PC-3 (cell line): ENCODE measurements at regions not wholly inside any gene's neighbourhood (a gene's known extent, or its start where the extent isn't known, plus 50 kb on each side); places are given as distances from the start of the nearest gene placed in this dataset.

ENCODE experiments used
- ATAC-seq: fragments of 200-7000 bp; cut with Tn5 transposase; 2 replicates; pipeline ENCODE4 v1.9.1; 2020; ENCODE audit warnings: mild to moderate bottlenecking, moderate library complexity
- BruUV-seq: library from RNA; stranded (reverse); fragments of 400-500 nt; replicated peaks from 2 replicates; lab custom pipeline; 2021; lab: Mats Ljungman, UMichigan
- CTCF ChIA-PET: fragments of 300-600 bp; sonication (Branson Sonifier 250); formaldehyde crosslinking; loops from one replicate; lab custom pipeline; 2022; ENCODE audit warnings: antibody characterized with exemption; lab: Charles Lee
- POLR2A ChIA-PET: fragments of 300-600 bp; sonication (Branson Sonifier 250); formaldehyde crosslinking; loops from one replicate; lab custom pipeline; 2022; ENCODE audit warnings: antibody characterized with exemption; ENCODE audit not compliant: unreplicated experiment; lab: Charles Lee
- DNase-seq: peaks from one replicate; pipeline ENCODE4 v3.0.0-alpha.2; 2015
- H2AFZ ChIP-seq: fragments of 300-600 bp; sonication (generic); 2 replicates; pipeline ENCODE4 v1.6.0; 2016; ENCODE audit warnings: antibody characterized with exemption, low read length
- H3F3A ChIP-seq: fragments of 300-600 bp; sonication (generic); one replicate; pipeline ENCODE4 v1.6.0; 2017; ENCODE audit warnings: antibody characterized with exemption, low read length, control low read depth, mild to moderate bottlenecking; ENCODE audit not compliant: unreplicated experiment
- H3K27ac ChIP-seq: fragments of 300-600 bp; sonication (generic); 2 replicates; pipeline ENCODE4 v1.5.1; 2016; ENCODE audit warnings: mild to moderate bottlenecking, low read length
- H3K27me3 ChIP-seq: fragments of 300-600 bp; sonication (generic); 2 replicates; pipeline ENCODE4 v1.6.1; 2016; ENCODE audit warnings: low read length, mixed read lengths
- H3K36me3 ChIP-seq: fragments of 300-600 bp; sonication (generic); 2 replicates; pipeline ENCODE4 v1.6.1; 2016; ENCODE audit warnings: low read depth, mixed run types, low read length, mixed read lengths
- H3K4me1 ChIP-seq: fragments of 300-600 bp; sonication (generic); 2 replicates; pipeline ENCODE4 v1.5.1; 2016; ENCODE audit warnings: low read length; ENCODE audit not compliant: insufficient read depth
- H3K4me2 ChIP-seq: fragments of 300-600 bp; sonication (generic); 2 replicates; pipeline ENCODE4 v1.6.0; 2016; ENCODE audit warnings: low read length
- H3K4me3 ChIP-seq: fragments of 300-600 bp; sonication (generic); 2 replicates; pipeline ENCODE4 v1.5.1; 2016; ENCODE audit warnings: mild to moderate bottlenecking, low read length, mixed read lengths
- H3K79me2 ChIP-seq: fragments of 300-600 bp; sonication (generic); 2 replicates; pipeline ENCODE4 v1.6.1; 2017; ENCODE audit warnings: low read length, mixed read lengths
- H3K9ac ChIP-seq: fragments of 300-600 bp; sonication (generic); 2 replicates; pipeline ENCODE4 v1.6.0; 2016; ENCODE audit warnings: mild to moderate bottlenecking, low read length
- H3K9me2 ChIP-seq: fragments of 300-600 bp; sonication (generic); replicated peaks from 2 replicates; pipeline ENCODE4 v1.6.1; 2016; ENCODE audit warnings: mixed run types, low read length, mixed read lengths
- H3K9me3 ChIP-seq: fragments of 300-600 bp; sonication (generic); 2 replicates; pipeline ENCODE4 v1.6.1; 2016; ENCODE audit warnings: low read length, mixed read lengths
- H4K20me1 ChIP-seq: fragments of 300-600 bp; sonication (generic); 2 replicates; pipeline ENCODE4 v1.6.1; 2016; ENCODE audit warnings: low read length, mixed read lengths
- CTCF ChIP-seq: fragments of 300-600 bp; sonication (generic); conservative IDR thresholded peaks from 2 replicates; pipeline ENCODE4 v1.5.1; 2017; ENCODE audit warnings: antibody characterized with exemption, low read depth, mild to moderate bottlenecking, low read length
- EZH2 ChIP-seq: fragments of 300-600 bp; sonication (generic); IDR thresholded peaks from one replicate; pipeline ENCODE4 v1.6.1; 2017; ENCODE audit warnings: antibody characterized with exemption, mild to moderate bottlenecking, low read length; ENCODE audit not compliant: unreplicated experiment
- EZH2phosphoT487 ChIP-seq: fragments of 300-600 bp; sonication (generic); IDR thresholded peaks from 2 replicates; pipeline ENCODE4 v1.6.1; 2018; ENCODE audit warnings: mild to moderate bottlenecking, antibody characterized with exemption, low read length, borderline replicate concordance
- intact Hi-C: fragments of 100-400 bp; cut with micrococcal nuclease; formaldehyde crosslinking; loops from 2 replicates; pipeline ENCODE4 v1.9.0; 2023

DNA sequence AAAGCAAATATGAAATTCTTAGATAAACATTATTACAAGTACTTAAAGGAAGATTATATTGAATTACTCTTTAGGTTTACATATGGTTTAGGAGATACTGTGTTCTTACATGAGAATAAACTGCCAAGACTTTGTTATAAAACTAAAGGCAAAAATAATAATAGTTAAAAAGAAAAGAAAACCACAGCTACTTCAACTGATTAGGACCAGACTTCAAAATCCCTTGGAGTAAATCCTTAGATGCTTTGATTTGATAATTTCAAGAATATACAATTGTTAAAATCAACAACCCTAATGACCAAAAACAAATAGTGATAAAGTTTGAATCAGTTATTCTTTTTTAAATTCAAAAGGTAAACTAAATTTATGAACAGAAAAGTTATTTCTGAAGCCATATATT, 389.6 kb upstream of the COX7C start:
- no peaks in the 10 kb centered on the region for H3K27me3 ChIP-seq
- H3K9ac ChIP-seq: no peak overlapping the region
- no peak overlapping the region for H2AFZ ChIP-seq
- no peak overlapping the region for H3K4me2 ChIP-seq
- no peaks in the 10 kb centered on the region for H3K79me2 ChIP-seq
- peaks cover 6% of the 10 kb centered on the region; the same call in 1 of the 2 replicates for H4K20me1 ChIP-seq
- TF ChIP-seq EZH2: no peak
- TF ChIP-seq EZH2phosphoT487: no peak
- TF ChIP-seq CTCF: no peak
- no peaks in the 10 kb centered on the region for H3K4me1 ChIP-seq
- no peak overlapping the region for H3K27ac ChIP-seq
- ATAC-seq: no peak
- no peak for DNase-seq
- BruUV-seq: no TSS peak
- POLR2A ChIA-PET: no interaction called here
- no peaks in the 10 kb centered on the region for H3K9me2 ChIP-seq
- H3K9me3 ChIP-seq: no peaks in the 10 kb centered on the region
- intact Hi-C loops: no loop called here
- no peak overlapping the region for H3K4me3 ChIP-seq
- CTCF ChIA-PET: no interaction called here
- no peaks in the 10 kb centered on the region for H3F3A ChIP-seq
- H3K36me3 ChIP-seq: no peaks in the 10 kb centered on the region

- Histone ChIP-seq H3K79me2 (no peaks in the 10 kb centered on the region), H3K4me3 (no peak overlapping the region), H3K4me2 (no peak overlapping the region), H3K27me3 (no peaks in the 10 kb centered on the region), H3K9me3 (no peaks in the 10 kb centered on the region), H3F3A (no peaks in the 10 kb centered on the region), H3K9ac (no peak overlapping the region), H4K20me1 (peaks cover 6% of the 10 kb centered on the region; the same call in 1 of the 2 replicates), H2AFZ (no peak overlapping the region), H3K4me1 (no peaks in the 10 kb centered on the region), H3K27ac (no peak overlapping the region), H3K9me2 (no peaks in the 10 kb centered on the region), H3K36me3 (no peaks in the 10 kb centered on the region)
- no TSS peak for BruUV-seq
- POLR2A ChIA-PET: no interaction called here
- intact Hi-C loops: no loop called here
- CTCF ChIA-PET: no interaction called here
- ATAC-seq (no peak), DNase-seq (no peak)
- TF ChIP-seq EZH2phosphoT487 (no peak), EZH2 (no peak), CTCF (no peak)
These were observed 385.5 kb upstream of the COX7C start for GRCh38 chr5:86232246-86232645.

- Histone ChIP-seq H3K9ac (no peak overlapping the region), H3K9me2 (no peaks in the 10 kb centered on the region), H3K79me2 (no peaks in the 10 kb centered on the region), H3K36me3 (no peaks in the 10 kb centered on the region), H3K4me3 (no peak overlapping the region), H3K27ac (no peak overlapping the region), H3K9me3 (no peaks in the 10 kb centered on the region), H3F3A (no peaks in the 10 kb centered on the region), H3K27me3 (no peaks in the 10 kb centered on the region), H3K4me1 (no peaks in the 10 kb centered on the region), H4K20me1 (no peaks in the 10 kb centered on the region), H2AFZ (no peak overlapping the region), H3K4me2 (no peak overlapping the region)
- no TSS peak for BruUV-seq
- TF ChIP-seq CTCF (no peak), EZH2phosphoT487 (no peak), EZH2 (no peak)
- POLR2A ChIA-PET: interaction anchor here (0.8 kb wide), 1 partner anchor 609 kb away, joined by 3 read pairs; no protein-coding TSS in a partner anchor
- CTCF ChIA-PET: no interaction called here
- intact Hi-C loops: no loop called here
- no peak for DNase-seq
- no peak for ATAC-seq
These were observed 373.6 kb upstream of the COX7C start for GRCh38 chr5:86244153-86244552.
